ENCODE measurements at regions not wholly inside any gene's neighbourhood (a gene's known extent, or its start where the extent isn't known, plus 50 kb on each side); places are given as distances from the start of the nearest gene placed in this dataset.

DNA sequence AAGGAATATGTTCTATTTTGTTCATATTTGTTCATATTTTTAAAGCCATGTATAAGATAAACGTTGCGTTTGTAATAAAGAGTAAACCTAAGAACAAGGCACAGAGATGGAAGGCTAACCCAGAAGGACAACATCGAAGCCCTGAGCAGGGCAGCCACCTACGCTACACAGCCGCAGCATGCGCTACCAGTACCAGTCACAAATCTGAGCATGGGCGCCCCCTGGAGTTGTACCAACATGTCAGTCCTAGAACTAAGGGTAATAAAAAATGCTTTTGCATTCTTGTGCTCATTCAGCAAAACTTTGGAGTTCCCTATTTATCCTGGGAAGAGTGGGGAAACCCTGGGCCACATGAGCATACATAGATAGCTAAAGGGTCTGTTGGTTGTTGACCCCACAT, 70.6 kb downstream of the PLEKHG1 start:
- peak overlapping the region in 1 of 5 donors; percentile 84 for H3K27ac ChIP-seq
- TF ChIP-seq POLR2AphosphoS5 (IDR thresholded peaks at IDR 0.05) (no peak), EP300 (IDR thresholded peaks at IDR 0.05) (no peak), POLR2A (IDR thresholded peaks at IDR 0.05) (no peak)
- TF ChIP-seq, protein P1, sequence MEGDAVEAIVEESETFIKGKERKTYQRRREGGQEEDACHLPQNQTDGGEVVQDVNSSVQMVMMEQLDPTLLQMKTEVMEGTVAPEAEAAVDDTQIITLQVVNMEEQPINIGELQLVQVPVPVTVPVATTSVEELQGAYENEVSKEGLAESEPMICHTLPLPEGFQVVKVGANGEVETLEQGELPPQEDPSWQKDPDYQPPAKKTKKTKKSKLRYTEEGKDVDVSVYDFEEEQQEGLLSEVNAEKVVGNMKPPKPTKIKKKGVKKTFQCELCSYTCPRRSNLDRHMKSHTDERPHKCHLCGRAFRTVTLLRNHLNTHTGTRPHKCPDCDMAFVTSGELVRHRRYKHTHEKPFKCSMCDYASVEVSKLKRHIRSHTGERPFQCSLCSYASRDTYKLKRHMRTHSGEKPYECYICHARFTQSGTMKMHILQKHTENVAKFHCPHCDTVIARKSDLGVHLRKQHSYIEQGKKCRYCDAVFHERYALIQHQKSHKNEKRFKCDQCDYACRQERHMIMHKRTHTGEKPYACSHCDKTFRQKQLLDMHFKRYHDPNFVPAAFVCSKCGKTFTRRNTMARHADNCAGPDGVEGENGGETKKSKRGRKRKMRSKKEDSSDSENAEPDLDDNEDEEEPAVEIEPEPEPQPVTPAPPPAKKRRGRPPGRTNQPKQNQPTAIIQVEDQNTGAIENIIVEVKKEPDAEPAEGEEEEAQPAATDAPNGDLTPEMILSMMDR (IDR thresholded peaks at IDR 0.05) = no peak
- WGBS, 5 donors = 93 to 97% (median 96%) methylated on average over 7 of the region's 7 CpGs

DNA sequence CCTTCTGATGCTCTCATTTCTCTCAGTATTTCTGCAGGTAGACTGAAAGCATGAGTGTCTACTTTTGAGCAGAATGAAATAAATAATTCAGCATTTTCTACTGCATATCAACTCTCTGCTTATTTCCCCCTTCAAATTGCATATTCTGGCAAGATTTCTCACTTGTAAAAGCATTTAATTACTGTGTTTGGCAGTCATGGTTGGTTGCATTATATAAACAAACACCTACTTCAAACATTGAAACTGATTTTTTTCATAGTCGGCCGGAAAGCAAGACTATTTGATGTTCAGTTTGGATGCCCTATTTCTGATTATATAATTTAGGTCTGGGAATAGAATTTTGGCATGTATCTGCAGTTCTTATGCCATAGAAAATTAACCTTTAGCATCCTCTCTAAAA, 73.1 kb downstream of the PLEKHG1 start:
- intact Hi-C loops (cut with DNase I; ENCODE audit: low total_unique reads) = no loop called here
- H3K36me3 ChIP-seq = no peaks in the 10 kb centered on the region
- H3K27me3 ChIP-seq = no peaks in the 10 kb centered on the region
- no peak overlapping the region for H3K27ac ChIP-seq
- TF ChIP-seq, protein P1 (IDR thresholded peaks at IDR 0.05) = no peak
- no peak for TF ChIP-seq POLR2AphosphoS5 (IDR thresholded peaks at IDR 0.05)
- no peak for TF ChIP-seq POLR2A (IDR thresholded peaks at IDR 0.05)
- TF ChIP-seq EP300 (IDR thresholded peaks at IDR 0.05) = no peak
- DNase-seq = no peak
- H3K9me3 ChIP-seq = no peaks in the 10 kb centered on the region
- peaks cover 16 to 32% (median 23%) of the 10 kb centered on the region in 4 donors for H3K4me1 ChIP-seq
- WGBS, 5 donors = 20 to 32% (median 30%) methylated on average over 2 of the region's 2 CpGs
- no peak overlapping the region for H3K4me3 ChIP-seq

More for the DNA sequence above, 70.6 kb downstream of the PLEKHG1 start:
- Histone ChIP-seq H3K4me3 (no peak overlapping the region), H3K4me1 (peaks cover 16 to 52% (median 29%) of the 10 kb centered on the region in 4 donors), H3K36me3 (no peaks in the 10 kb centered on the region), H3K27me3 (no peaks in the 10 kb centered on the region), H3K9me3 (no peaks in the 10 kb centered on the region)
- no peak for DNase-seq
- intact Hi-C loops (cut with DNase I; ENCODE audit: low total_unique reads) = no loop called here

DNA sequence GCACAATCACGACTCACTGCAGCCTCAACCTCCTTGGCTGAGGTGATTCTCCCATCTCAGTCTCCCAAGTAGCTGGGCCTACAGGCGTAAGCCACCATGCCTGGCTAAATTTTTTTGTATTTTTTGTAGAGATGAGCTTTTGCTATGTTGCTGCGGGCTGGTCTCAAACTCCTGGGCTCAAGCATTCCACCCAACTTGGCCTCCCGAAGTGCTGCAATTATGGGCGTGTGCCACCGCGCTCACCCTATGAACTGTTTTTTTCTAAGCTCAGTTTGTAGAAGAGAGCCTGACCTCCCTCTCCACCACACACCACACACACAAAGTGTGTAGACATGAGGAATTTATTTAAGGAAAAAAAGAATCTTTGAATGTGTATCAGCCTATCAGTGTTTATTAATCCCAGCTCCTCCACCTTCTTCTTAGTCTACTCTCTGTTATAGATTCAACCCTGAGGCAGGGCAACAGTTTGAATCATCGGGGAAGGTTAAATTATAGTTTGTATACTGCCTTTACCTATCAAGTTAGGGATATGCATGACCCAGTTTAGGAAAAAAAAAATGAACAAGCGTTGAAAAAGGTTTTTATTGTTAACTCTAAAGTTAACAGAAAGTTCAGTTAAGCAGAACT, 74.1 kb downstream of the PLEKHG1 start:
- 59 to 83% (median 68%) methylated on average over 9 of the region's 9 CpGs for WGBS, 5 donors
- no peaks in the 10 kb centered on the region for H3K36me3 ChIP-seq
- H3K27ac ChIP-seq = no peak overlapping the region
- no peak for DNase-seq
- no peak overlapping the region for H3K4me3 ChIP-seq
- peaks cover 15 to 22% (median 17%) of the 10 kb centered on the region in 4 donors for H3K4me1 ChIP-seq
- H3K9me3 ChIP-seq = no peaks in the 10 kb centered on the region
- no peaks in the 10 kb centered on the region for H3K27me3 ChIP-seq
- intact Hi-C loops (cut with DNase I; ENCODE audit: low total_unique reads) = no loop called here
- TF ChIP-seq POLR2A (IDR thresholded peaks at IDR 0.05) = no peak

- intact Hi-C loops (cut with DNase I; ENCODE audit: low total_unique reads) = no loop called here
- Histone ChIP-seq H3K9me3 (no peaks in the 10 kb centered on the region), H3K4me3 (no peak overlapping the region), H3K36me3 (no peaks in the 10 kb centered on the region), H3K27ac (no peak overlapping the region), H3K27me3 (no peaks in the 10 kb centered on the region), H3K4me1 (peaks cover 9 to 16% (median 11%) of the 10 kb centered on the region in 4 donors)
- no peak for DNase-seq
- TF ChIP-seq EP300 (IDR thresholded peaks at IDR 0.05) (no peak), POLR2AphosphoS5 (IDR thresholded peaks at IDR 0.05) (no peak), POLR2A (IDR thresholded peaks at IDR 0.05) (no peak)
- TF ChIP-seq, protein P1 (IDR thresholded peaks at IDR 0.05) = no peak
- WGBS, 5 donors = 54 to 75% (median 61%) methylated on average over 4 of the region's 4 CpGs
Measured at GRCh38 chr6:150676344-150676743, 76.7 kb downstream of the PLEKHG1 start.

- DNase-seq = no peak
- intact Hi-C loops (cut with DNase I; ENCODE audit: low total_unique reads) = no loop called here
- Histone ChIP-seq H3K4me3 (no peak overlapping the region), H3K27ac (no peak overlapping the region), H3K9me3 (no peaks in the 10 kb centered on the region), H3K36me3 (no peaks in the 10 kb centered on the region), H3K27me3 (no peaks in the 10 kb centered on the region), H3K4me1 (peaks cover 9 to 16% (median 11%) of the 10 kb centered on the region in 4 donors)
- 97 to 99% (median 98%) methylated on average over 2 of the region's 2 CpGs for WGBS, 5 donors
- TF ChIP-seq, protein P1 (IDR thresholded peaks at IDR 0.05) = no peak
- TF ChIP-seq POLR2AphosphoS5 (IDR thresholded peaks at IDR 0.05) (no peak), EP300 (IDR thresholded peaks at IDR 0.05) (no peak), POLR2A (IDR thresholded peaks at IDR 0.05) (no peak)
Measured at GRCh38 chr6:150676772-150677171, 77.1 kb downstream of the PLEKHG1 start.

Data from stomach (tissue), 8 donors.